ENCODE measurements at regions not wholly inside any gene's neighbourhood (a gene's known extent, or its start where the extent isn't known, plus 50 kb on each side); places are given as distances from the start of the nearest gene placed in this dataset.
"Not testable (repeated sequence)": the region's sequence is repeated elsewhere in the genome, so short reads cannot be mapped to it uniquely, and the experiment has no call there.

GRCh38 chr2:64252251-64252978, 108.2 kb upstream of the PELI1 start:
- DNase-seq = not testable (repeated sequence)

DNA sequence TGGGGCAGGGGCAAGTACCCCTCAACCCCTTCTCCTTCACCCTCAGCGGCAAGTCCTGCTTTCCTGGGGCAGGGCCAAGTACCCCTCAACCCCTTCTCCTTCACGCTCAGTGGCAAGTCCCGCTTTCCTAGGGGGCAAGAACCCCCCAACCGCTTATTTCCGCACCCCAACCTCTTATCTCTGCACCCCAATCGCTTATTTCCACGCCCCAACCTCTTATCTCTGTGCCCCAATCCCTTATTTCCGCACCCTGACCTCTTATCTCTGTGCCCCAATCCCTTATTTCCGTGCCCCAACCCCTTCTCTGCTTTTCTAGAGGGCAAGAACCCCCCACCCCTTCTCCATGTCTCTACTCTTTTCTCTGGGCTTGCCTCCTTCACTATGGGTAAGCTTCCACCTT, 109.2 kb upstream of the PELI1 start:
- not testable (repeated sequence) for DNase-seq

DNA sequence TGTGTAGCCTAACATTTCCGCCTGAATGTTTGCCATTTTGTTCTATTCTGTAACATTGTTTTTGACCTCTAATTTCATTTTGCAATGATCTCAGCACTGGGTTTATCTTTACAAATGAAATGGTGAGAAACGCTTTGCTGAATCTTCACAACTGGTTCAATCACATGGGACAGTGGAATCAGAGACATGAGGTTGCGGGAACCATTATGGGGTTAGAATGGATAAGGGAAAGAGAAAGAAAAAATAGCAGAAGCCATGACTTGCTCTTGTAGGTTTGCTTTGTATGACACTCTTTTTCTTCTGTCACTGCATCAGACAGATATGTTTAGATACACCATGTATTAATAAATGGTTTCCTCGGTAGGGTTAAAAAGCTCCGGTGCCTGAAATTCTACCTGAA, 114.3 kb upstream of the PELI1 start:
- no peak for DNase-seq

- DNase-seq = no peak
These were observed 115.1 kb upstream of the PELI1 start for GRCh38 chr2:64259312-64259711.

- no peak for DNase-seq
These were observed 116.0 kb upstream of the PELI1 start for GRCh38 chr2:64260093-64260803.

- peak; percentile 44 for DNase-seq
These were observed 116.6 kb upstream of the PELI1 start for GRCh38 chr2:64260817-64261216.

DNA sequence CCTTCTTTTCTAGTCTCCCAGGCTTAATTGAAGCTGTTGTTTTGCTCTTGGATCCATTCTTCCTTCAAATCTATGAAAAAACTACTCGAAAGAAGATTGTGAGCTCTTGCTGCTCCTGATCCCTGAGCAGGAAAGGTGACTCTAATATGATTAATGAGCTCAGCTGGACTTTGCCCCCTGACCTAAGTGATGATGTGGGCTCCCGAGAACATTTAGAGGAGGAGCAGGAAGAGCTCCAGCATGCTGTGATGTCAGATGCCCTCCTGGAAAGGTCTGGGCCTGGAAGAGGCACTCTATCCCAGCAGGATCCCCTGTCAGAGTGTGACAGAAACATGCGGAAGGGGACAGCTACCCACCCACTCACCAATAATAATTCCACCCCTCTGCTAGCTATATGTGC, 117.9 kb upstream of the PELI1 start:
- DNase-seq = no peak

GRCh38 chr2:64262816-64263215, 118.6 kb upstream of the PELI1 start:
- no peak for DNase-seq

GRCh38 chr2:64263315-64263714, 119.1 kb upstream of the PELI1 start:
- no peak for DNase-seq

DNA sequence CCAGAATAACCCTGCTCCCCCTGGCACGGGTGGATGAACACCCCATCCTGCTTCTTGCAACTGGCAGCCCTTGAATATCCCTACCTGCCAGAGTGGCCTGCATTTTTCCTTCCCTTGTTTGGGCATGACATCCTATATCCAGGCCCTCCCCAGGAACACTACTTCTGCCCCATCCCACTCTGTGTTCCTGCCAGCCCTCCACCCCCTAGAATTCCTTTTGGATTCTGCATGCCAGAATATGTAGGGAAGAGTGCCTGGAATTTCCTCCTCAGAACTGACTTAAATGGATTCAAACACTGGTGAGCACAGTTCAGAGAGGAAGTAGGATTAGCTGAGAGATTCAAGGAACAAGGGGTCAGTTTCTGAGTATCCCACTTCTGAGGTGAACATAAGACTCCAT, 123.5 kb upstream of the PELI1 start:
- no peak for DNase-seq

DNA sequence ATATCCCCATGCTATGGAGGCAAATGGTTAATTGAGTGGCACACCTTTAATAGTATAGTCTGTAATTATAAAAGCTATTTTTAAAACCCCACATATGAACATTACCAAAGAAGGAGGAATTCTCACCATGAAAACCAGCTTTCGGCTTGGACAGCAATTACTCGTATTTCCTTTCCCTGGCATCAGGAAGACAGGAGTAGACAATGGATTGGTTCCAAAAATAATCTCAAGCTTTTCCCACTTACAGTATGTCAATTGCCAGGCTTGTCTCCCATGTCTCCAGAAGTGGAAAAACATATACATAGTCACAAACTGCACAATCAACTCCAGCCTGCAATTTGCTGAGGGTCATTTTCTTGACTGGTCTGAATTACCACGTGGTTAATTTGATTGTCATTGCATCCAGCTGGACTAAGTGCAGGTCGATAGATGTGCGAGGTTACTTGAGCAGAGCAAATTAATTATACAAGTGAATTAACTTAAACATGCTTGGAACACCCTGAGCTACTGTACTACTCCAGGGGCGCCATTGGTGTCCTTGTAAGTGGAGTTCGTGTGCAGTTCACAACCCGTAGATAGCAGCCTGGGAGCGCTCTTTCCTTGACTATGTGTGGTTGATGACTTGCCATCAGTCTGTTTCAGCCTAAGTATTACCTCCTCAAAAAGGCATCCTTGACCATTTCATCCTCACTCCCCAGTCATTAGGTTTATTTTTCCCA, 124.3 kb upstream of the PELI1 start:
- no peak for DNase-seq

GRCh38 chr2:64273524-64274398, 129.5 kb upstream of the PELI1 start:
- DNase-seq = peak; percentile 18

GRCh38 chr2:64274399-64275173, 130.4 kb upstream of the PELI1 start:
- DNase-seq = no peak

DNA sequence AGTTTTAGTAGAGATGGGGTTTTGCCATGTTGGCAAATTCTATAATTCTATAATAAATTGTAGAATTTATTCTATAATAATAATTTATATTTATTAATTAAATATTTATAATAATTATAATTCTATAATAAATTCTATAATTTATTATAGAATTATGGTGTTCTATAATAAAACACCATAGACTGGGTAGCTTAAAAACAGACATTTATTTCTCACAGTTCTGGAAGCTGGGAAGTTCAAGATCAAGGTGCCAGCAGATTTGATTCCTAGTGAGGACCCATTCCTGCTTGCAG, 130.9 kb upstream of the PELI1 start:
- DNase-seq = no peak

DNA sequence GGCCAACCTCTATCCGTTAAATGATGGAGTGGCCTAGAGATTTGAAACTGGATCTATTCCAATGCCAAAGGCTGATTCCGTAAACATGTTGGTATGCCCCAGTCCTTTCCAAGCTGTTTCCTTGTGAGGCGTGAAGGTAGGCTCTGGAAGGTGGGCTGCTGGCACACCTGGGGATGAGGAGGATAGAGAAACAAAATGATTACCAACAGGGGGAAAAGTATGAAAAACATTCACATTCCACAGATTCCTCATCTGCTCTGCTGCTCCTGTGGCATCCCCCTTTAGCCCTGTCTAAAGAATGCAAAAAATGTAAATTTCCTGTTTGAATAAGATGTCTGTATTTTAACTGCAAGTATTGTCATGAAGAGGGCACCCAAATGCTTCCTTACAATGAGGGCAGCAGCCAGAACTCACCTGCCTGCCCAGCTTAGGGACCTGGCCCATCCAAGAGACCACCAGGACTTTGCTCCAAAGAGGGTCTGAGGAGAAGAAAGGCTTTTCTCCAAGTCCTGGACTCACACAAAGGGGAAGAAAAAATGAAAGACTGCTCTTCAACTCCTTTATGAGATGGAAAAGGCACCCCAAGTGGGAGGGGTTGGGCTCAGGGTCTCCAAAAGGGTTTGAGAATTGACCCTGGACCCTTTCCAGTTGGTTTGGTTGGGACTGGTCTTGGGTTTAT, 132.3 kb upstream of the PELI1 start:
- DNase-seq = no peak

GRCh38 chr2:64277101-64277849, 133.1 kb upstream of the PELI1 start:
- peak; percentile 16 for DNase-seq

GRCh38 chr2:64280812-64281211, 136.6 kb upstream of the PELI1 start:
- not testable (repeated sequence) for DNase-seq

DNA sequence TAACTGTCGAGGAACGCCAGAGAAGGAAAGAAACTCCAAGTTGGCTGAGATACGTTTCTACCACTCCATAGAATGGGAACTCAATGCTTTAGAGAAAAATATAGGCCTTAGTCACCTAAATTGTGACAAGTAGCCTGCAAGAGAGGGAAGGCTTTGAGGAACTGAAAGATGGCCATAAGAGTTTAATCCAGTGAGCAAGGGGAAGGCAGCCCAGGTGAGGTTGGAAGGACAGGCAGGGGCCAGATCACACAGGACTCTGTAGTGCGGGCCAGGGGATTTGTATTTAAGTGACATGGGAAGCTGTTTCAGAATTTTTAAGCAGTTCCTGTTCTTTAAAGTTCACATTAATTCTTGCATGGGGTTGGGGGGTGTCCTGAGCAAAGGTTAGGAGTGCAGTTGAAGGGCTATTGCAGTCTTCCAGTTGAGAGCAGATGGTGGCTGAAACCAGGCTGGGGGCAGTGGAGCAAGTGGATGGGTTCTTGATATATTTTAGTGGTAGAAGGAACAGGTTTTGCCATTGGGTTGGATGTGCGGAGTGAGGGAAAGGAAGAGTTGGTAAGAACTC, 138.9 kb upstream of the PELI1 start:
- DNase-seq = no peak

GRCh38 chr2:64283641-64284361, 139.6 kb upstream of the PELI1 start:
- DNase-seq = peak; percentile 46

- no peak for DNase-seq
These were observed 140.5 kb upstream of the PELI1 start for GRCh38 chr2:64284751-64285150.

Measured in CD4-positive, alpha-beta T cell treated with Interleukin-10 for 1 hour (primary cell).